K562 (cell line): ENCODE measurements at regions not wholly inside any gene's neighbourhood (a gene's known extent, or its start where the extent isn't known, plus 50 kb on each side); places are given as distances from the start of the nearest gene placed in this dataset.

Source experiments
- ATAC-seq: fragments of 200-7000 bp; cut with Tn5 transposase; 3 replicates; pipeline ENCODE4 v1.9.1; 2020; ENCODE audit warnings: moderate library complexity
- BruUV-seq: library from RNA; stranded (reverse); fragments of 400-500 nt; replicated peaks from 2 replicates; lab custom pipeline; 2021; lab: Mats Ljungman, UMichigan
- CTCF ChIA-PET: fragments of 300-600 bp; formaldehyde crosslinking; extraction: SDS; loops from one replicate; lab custom pipeline; 2021; ENCODE audit warnings: low intra/inter-chr PET ratio; lab: Yijun Ruan, JAX
- POLR2A ChIA-PET: fragments of 300-600, 350-650 bp; sonication (Branson Sonifier 250); formaldehyde crosslinking; extraction: SDS; loops from one replicate; lab custom pipeline; 2021; ENCODE audit warnings: antibody characterized with exemption, inconsistent platforms; lab: Yijun Ruan, JAX
- DNase-seq, 4 experiments: peaks; one replicate each; pipeline versions ENCODE4 v3.0.0 to v3.0.0-alpha.2; 2011 to 2018; ENCODE audit warnings: low spot score in 3 of 4, mixed read lengths in 3 of 4; ENCODE audit errors: extremely low read depth in 1 of 4
- FAIRE-seq: peaks from 2 replicates; lab custom pipeline; 2011; peaks lifted over from hg19 to GRCh38; lab: Jason Lieb, UNC
- H2AFZ ChIP-seq: 2 replicates; pipeline ENCODE4 v1.6.0; 2011; ENCODE audit warnings: low read depth, low read length, control low read depth, inconsistent platforms
- H3K27ac ChIP-seq: fragments of 200-600 bp; 3 replicates; pipeline ENCODE4 v1.8.0; 2011; ENCODE audit warnings: low read depth, mild to moderate bottlenecking, control low read depth, inconsistent platforms, low read length, moderate library complexity, mixed read lengths; ENCODE audit errors: extremely low read depth
- H3K27me3 ChIP-seq, 2 experiments: fragments of 300-600 bp in 1 of 2; 2 replicates in 1 of 2; 3 replicates in 1 of 2; pipeline versions ENCODE4 v1.6.0 to v1.8.0; 2011; ENCODE audit warnings: inconsistent platforms in 2 of 2, low read length in 2 of 2, mild to moderate bottlenecking in 1 of 2, mixed read lengths in 1 of 2, moderate library complexity in 1 of 2; ENCODE audit not compliant: control insufficient read depth in 2 of 2, insufficient read depth in 2 of 2
- H3K36me3 ChIP-seq: fragments of 300-600 bp; 3 replicates; pipeline ENCODE4 v1.8.0; 2011; ENCODE audit warnings: mild to moderate bottlenecking, low read length, inconsistent platforms; ENCODE audit not compliant: control insufficient read depth, insufficient read depth
- H3K4me1 ChIP-seq, 2 experiments: fragments of 200-600 bp in 1 of 2; replicated peaks in 1 of 2; 2 replicates in 1 of 2; 3 replicates in 1 of 2; pipeline versions ENCODE4 v1.5.1 to v1.8.0; 2011; ENCODE audit warnings: inconsistent platforms in 2 of 2, low read length in 2 of 2, mild to moderate bottlenecking in 1 of 2, mixed read lengths in 1 of 2, moderate library complexity in 1 of 2; ENCODE audit not compliant: control insufficient read depth in 2 of 2, insufficient read depth in 2 of 2
- H3K4me2 ChIP-seq: 2 replicates; pipeline ENCODE4 v1.6.1; 2011; ENCODE audit warnings: low read length, control low read depth, inconsistent platforms, mixed read lengths; ENCODE audit not compliant: insufficient read depth
- H3K4me3 ChIP-seq: fragments of 200-600 bp; sonication (generic), shearing (Covaris generic); 2 replicates; pipeline ENCODE4 v1.5.1; 2016; ENCODE audit warnings: control low read depth, inconsistent platforms
- H3K79me2 ChIP-seq: fragments of 200-600 bp; 3 replicates; pipeline ENCODE4 v1.8.0; 2011; ENCODE audit warnings: low read length, inconsistent platforms; ENCODE audit not compliant: control insufficient read depth, insufficient read depth
- H3K9ac ChIP-seq, 2 experiments: 2 replicates each; pipeline versions ENCODE4 v1.6.0 to v1.6.1; 2011; ENCODE audit warnings: low read depth in 2 of 2, low read length in 2 of 2, control low read depth in 1 of 2, inconsistent platforms in 1 of 2, mild to moderate bottlenecking in 1 of 2, mixed read lengths in 1 of 2; ENCODE audit not compliant: insufficient read depth in 1 of 2
- H3K9me1 ChIP-seq: one replicate; pipeline ENCODE4 v1.6.0; 2011; ENCODE audit warnings: inconsistent platforms, mild to moderate bottlenecking, low read length, moderate library complexity; ENCODE audit not compliant: control insufficient read depth, insufficient read depth
- H3K9me3 ChIP-seq: replicated peaks from 2 replicates; pipeline ENCODE4 v1.5.1; 2011; ENCODE audit warnings: low read depth, low read length, inconsistent platforms; ENCODE audit not compliant: control insufficient read depth, insufficient read depth
- H4K20me1 ChIP-seq: replicated peaks from 2 replicates; pipeline ENCODE4 v1.6.1; 2011; ENCODE audit warnings: low read length, inconsistent platforms, mixed read lengths; ENCODE audit not compliant: control insufficient read depth, insufficient read depth
- ZNF316 ChIP-seq: fragments of 450-650 bp; IDR thresholded peaks from 2 replicates; pipeline ENCODE4 v1.6.1; 2016
- WGBS: fragments of 100-300 bp; shearing (Covaris generic); methylation state at CpG from one replicate; pipeline ENCODE4 v1.1.6; 2016; ENCODE audit warnings: low coverage, mixed read lengths; ENCODE audit not compliant: insufficient coverage; ENCODE audit errors: missing lambda C conversion rate; 5-methylcytosine and 5-hydroxymethylcytosine counted together
- in situ Hi-C: fragments of 300-500 bp; cut with MboI; formaldehyde crosslinking; loops from 4 replicates; pipeline ENCODE4 v1.15.0; 2018; ENCODE audit warnings: inconsistent platforms, mixed read lengths
- intact Hi-C: fragments of 100-400 bp; cut with micrococcal nuclease; formaldehyde crosslinking; loops from 2 replicates; pipeline ENCODE4 v1.14.2; 2022
- TF ChIP-seq, protein P1 (sequence below): sonication (generic); formaldehyde crosslinking; IDR thresholded peaks from 2 replicates; pipeline ENCODE4 v1.8.0; 2022; ENCODE audit warnings: missing genetic modification reagents, mild to moderate bottlenecking, borderline replicate concordance

DNA sequence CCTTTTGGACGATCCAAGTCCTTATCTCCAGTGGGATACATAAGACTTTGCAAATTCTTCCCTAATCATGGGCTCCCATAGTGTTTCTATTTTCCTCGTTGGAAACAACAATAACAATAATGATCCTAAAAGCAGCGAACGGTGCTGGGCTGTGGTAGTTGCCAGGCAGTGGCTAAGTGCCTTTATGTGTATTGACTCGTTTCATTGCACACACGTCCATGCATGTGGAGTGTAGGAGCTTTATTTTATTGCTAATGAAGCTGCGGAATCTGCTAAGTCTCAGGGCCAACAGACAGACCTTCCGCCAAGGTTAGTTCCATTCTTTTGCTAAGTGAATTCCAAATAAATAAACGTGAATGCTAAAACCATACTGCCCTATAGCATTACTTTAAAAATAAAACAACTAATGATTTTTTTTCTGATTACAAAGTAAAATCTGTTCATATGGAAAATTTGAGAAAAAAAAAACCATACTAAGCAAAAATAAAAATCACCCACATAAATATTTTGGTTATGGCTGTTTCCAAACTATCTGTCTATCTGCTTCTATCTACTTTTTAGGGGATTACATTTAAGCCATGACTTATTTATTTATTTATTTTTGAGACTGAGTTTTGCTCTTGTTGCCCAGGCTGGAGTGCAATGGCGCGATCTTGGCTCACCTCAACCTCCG is 297.9 kb downstream of the BMP7 start:
- POLR2A ChIA-PET: no interaction called here
- Histone ChIP-seq H3K4me3 (no peak overlapping the region), H3K9ac (no peak overlapping the region), H3K27me3 (peaks cover 0 to 10% of the 10 kb centered on the region in 2 experiments; a peak in 2 of 5 replicates), H3K79me2 (no peaks in the 10 kb centered on the region), H3K4me1 (no peaks in the 10 kb centered on the region), H3K9me1 (no peaks in the 10 kb centered on the region), H3K9me3 (no peaks in the 10 kb centered on the region)
- in situ Hi-C loops (no loop called here), intact Hi-C loops (no loop called here)
- peak; percentile 38; the same call in 1 of the 2 replicates for TF ChIP-seq ZNF316
- TF ChIP-seq, protein P1, sequence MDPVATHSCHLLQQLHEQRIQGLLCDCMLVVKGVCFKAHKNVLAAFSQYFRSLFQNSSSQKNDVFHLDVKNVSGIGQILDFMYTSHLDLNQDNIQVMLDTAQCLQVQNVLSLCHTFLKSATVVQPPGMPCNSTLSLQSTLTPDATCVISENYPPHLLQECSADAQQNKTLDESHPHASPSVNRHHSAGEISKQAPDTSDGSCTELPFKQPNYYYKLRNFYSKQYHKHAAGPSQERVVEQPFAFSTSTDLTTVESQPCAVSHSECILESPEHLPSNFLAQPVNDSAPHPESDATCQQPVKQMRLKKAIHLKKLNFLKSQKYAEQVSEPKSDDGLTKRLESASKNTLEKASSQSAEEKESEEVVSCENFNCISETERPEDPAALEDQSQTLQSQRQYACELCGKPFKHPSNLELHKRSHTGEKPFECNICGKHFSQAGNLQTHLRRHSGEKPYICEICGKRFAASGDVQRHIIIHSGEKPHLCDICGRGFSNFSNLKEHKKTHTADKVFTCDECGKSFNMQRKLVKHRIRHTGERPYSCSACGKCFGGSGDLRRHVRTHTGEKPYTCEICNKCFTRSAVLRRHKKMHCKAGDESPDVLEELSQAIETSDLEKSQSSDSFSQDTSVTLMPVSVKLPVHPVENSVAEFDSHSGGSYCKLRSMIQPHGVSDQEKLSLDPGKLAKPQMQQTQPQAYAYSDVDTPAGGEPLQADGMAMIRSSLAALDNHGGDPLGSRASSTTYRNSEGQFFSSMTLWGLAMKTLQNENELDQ (CRISPR knock-in tag): no peak
- TF ChIP-seq, all 486 proteins: peak for 1
- no peak overlapping the region for H3K27ac ChIP-seq
- WGBS: 1% methylated on average over 12 of the region's 12 CpGs
- no peaks in the 10 kb centered on the region for H3K36me3 ChIP-seq
- FAIRE-seq (no peak), ATAC-seq (no peak), DNase-seq (no peak)
- no TSS peak for BruUV-seq
- no peak overlapping the region for H2AFZ ChIP-seq
- H3K4me2 ChIP-seq: no peak overlapping the region
- CTCF ChIA-PET: no interaction called here
- H4K20me1 ChIP-seq: no peaks in the 10 kb centered on the region
